ENCODE measurements at regions not wholly inside any gene's neighbourhood (a gene's known extent, or its start where the extent isn't known, plus 50 kb on each side); places are given as distances from the start of the nearest gene placed in this dataset.

DNA sequence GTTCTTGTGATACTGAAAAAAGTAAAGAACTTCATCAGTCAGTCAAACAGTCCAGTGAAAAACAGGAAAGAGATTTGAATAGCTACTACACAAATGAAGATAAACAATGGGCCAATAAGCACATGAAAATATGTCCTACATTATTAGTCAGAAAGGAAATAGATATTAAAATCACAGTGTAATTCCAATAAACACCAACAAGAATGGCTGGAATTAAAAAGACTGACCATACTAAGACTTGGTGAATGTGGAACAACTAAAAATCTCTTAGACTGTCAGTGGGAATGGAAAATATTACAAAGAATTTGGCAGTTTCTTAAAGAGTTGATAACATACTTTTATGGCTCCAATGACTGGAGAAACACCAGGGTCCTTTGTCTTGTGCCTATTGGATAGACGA is 241.8 kb upstream of the USP24 start:
- TF ChIP-seq, protein P1, sequence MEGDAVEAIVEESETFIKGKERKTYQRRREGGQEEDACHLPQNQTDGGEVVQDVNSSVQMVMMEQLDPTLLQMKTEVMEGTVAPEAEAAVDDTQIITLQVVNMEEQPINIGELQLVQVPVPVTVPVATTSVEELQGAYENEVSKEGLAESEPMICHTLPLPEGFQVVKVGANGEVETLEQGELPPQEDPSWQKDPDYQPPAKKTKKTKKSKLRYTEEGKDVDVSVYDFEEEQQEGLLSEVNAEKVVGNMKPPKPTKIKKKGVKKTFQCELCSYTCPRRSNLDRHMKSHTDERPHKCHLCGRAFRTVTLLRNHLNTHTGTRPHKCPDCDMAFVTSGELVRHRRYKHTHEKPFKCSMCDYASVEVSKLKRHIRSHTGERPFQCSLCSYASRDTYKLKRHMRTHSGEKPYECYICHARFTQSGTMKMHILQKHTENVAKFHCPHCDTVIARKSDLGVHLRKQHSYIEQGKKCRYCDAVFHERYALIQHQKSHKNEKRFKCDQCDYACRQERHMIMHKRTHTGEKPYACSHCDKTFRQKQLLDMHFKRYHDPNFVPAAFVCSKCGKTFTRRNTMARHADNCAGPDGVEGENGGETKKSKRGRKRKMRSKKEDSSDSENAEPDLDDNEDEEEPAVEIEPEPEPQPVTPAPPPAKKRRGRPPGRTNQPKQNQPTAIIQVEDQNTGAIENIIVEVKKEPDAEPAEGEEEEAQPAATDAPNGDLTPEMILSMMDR (IDR thresholded peaks at IDR 0.05), result no peak
- no peak for TF ChIP-seq POLR2A (IDR thresholded peaks at IDR 0.05)
